ENCODE measurements at regions not wholly inside any gene's neighbourhood (a gene's known extent, or its start where the extent isn't known, plus 50 kb on each side); places are given as distances from the start of the nearest gene placed in this dataset.
"Not testable (repeated sequence)": the region's sequence is repeated elsewhere in the genome, so short reads cannot be mapped to it uniquely, and the experiment has no call there.

GRCh38 chr6:78639111-78640110, 227.9 kb upstream of the IRAK1BP1 start (continued):
- TF ChIP-seq ZNF114 (CRISPR knock-in tag; IDR thresholded peaks at IDR 0.05) (no peak), CTCF (conservative IDR thresholded peaks at IDR 0.05; ENCODE audit: low read depth in 2 of 2) (no peak), NANOG (IDR thresholded peaks at IDR 0.05; ENCODE audit: borderline replicate concordance) (no peak), CREB1 (CRISPR knock-in tag; IDR thresholded peaks at IDR 0.05; ENCODE audit: low read depth) (no peak)

- DNase-seq (ENCODE audit: low spot score); H3K27me3 ChIP-seq (ENCODE audit: insufficient read depth); H3K4me3 ChIP-seq; H2AFZ ChIP-seq; H3K4me1 ChIP-seq (ENCODE audit: insufficient read depth); ATAC-seq; H3K4me3 Mint-ChIP-seq; H3K79me2 ChIP-seq (replicated peaks; ENCODE audit: insufficient read depth); H3F3A ChIP-seq (replicated peaks; ENCODE audit: low read depth); H4K20me1 ChIP-seq (replicated peaks; ENCODE audit: insufficient read depth); H3K36me3 ChIP-seq (ENCODE audit: insufficient read depth); H3K36me3 Mint-ChIP-seq (ENCODE audit: low read depth); H3K27me3 Mint-ChIP-seq (ENCODE audit: insufficient read depth, low read depth, poor library complexity); H3K27ac ChIP-seq (ENCODE audit: low read depth); H3K4me1 Mint-ChIP-seq; H3K9me2 ChIP-seq (ENCODE audit: insufficient read depth); H3K4me2 ChIP-seq; H3K27ac Mint-ChIP-seq: not testable (repeated sequence)
- peak in 1 of 2 experiments; percentile 13; a peak in 1 of 4 replicates for TF ChIP-seq CTCF (conservative IDR thresholded peaks at IDR 0.05; ENCODE audit: low read depth in 2 of 2)
- H3K9me3 Mint-ChIP-seq, result peaks cover 21% of the 10 kb centered on the region
Observed at GRCh38 chr6:78643976-78644375, 223.4 kb upstream of the IRAK1BP1 start.

- not testable (repeated sequence) for H3K27ac Mint-ChIP-seq; H4K20me1 ChIP-seq (replicated peaks; ENCODE audit: insufficient read depth); H3K27me3 Mint-ChIP-seq (ENCODE audit: insufficient read depth, low read depth, poor library complexity); H3K36me3 ChIP-seq (ENCODE audit: insufficient read depth); ATAC-seq; H3K27ac ChIP-seq (ENCODE audit: low read depth); H3K4me1 Mint-ChIP-seq; H3K36me3 Mint-ChIP-seq (ENCODE audit: low read depth); H3K4me3 Mint-ChIP-seq; H3K27me3 ChIP-seq (ENCODE audit: insufficient read depth); H3K9me2 ChIP-seq (ENCODE audit: insufficient read depth); H3F3A ChIP-seq (replicated peaks; ENCODE audit: low read depth); H3K79me2 ChIP-seq (replicated peaks; ENCODE audit: insufficient read depth); H3K4me1 ChIP-seq (ENCODE audit: insufficient read depth)
- peak overlapping the region; percentile 68 for H3K4me2 ChIP-seq
- peak; percentile 24 for DNase-seq (ENCODE audit: low spot score)
- H3K9me3 Mint-ChIP-seq, result peaks cover 24% of the 10 kb centered on the region
- peak overlapping the region; percentile 94 for H2AFZ ChIP-seq
- peak overlapping the region; percentile 32; the same call in 1 of the 2 replicates for H3K4me3 ChIP-seq
Observed at GRCh38 chr6:78646542-78647415, 220.6 kb upstream of the IRAK1BP1 start.

GRCh38 chr6:78665819-78666218, 201.5 kb upstream of the IRAK1BP1 start:
- H3F3A ChIP-seq (replicated peaks; ENCODE audit: low read depth); H3K4me3 Mint-ChIP-seq; H3K27ac Mint-ChIP-seq; H3K9me3 Mint-ChIP-seq; H3K9me2 ChIP-seq (ENCODE audit: insufficient read depth); H2AFZ ChIP-seq; H3K27ac ChIP-seq (ENCODE audit: low read depth); DNase-seq (ENCODE audit: low spot score); H3K27me3 ChIP-seq (ENCODE audit: insufficient read depth); H3K36me3 ChIP-seq (ENCODE audit: insufficient read depth); H3K4me2 ChIP-seq; H3K27me3 Mint-ChIP-seq (ENCODE audit: insufficient read depth, low read depth, poor library complexity); ATAC-seq; H4K20me1 ChIP-seq (replicated peaks; ENCODE audit: insufficient read depth); H3K79me2 ChIP-seq (replicated peaks; ENCODE audit: insufficient read depth); H3K4me3 ChIP-seq; H3K36me3 Mint-ChIP-seq (ENCODE audit: low read depth): not testable (repeated sequence)
- H3K4me1 Mint-ChIP-seq, result peaks cover 15% of the 10 kb centered on the region
- peaks cover 17% of the 10 kb centered on the region for H3K4me1 ChIP-seq (ENCODE audit: insufficient read depth)

Measured in GM23338 (cell line).